Activated gamma-delta T cell (primary cell): ENCODE measurements at regions not wholly inside any gene's neighbourhood (a gene's known extent, or its start where the extent isn't known, plus 50 kb on each side); places are given as distances from the start of the nearest gene placed in this dataset.
"Not testable (repeated sequence)": the region's sequence is repeated elsewhere in the genome, so short reads cannot be mapped to it uniquely, and the experiment has no call there.

Experiments
- DNase-seq: peaks from one replicate; lab custom pipeline; 2025; lab: John Stamatoyannopoulos, UW

DNA sequence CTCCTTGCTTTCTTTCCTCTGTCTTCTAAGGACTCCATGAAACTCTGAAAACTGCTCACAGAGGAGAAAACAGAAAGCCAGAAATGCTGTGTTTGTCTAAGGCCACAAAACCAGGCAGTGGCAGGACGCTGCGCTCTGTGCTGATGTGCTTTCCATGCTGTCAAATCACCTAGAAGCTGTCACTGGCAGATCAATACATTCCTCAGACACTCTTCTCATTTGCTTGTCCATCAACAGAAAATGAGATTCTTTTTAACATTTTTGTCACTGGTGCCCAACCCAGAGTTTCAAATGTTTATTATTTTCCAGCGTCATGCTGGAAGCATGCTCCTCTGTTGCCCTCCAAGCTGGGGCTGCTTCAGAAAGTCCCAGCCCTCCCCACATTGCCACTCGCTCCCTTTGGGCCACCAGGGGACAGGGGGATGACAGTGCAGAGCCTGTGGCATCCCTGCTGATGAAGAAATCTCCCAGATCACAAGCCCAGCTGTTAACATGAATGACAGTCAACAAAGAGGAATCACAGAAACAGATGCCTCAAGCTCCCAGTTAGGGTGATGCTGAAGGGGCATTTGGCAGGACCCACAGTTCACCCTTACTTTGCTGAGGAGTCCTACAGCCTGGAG lies 117.5 kb upstream of the MEIS1 start:
- DNase-seq, result no peak

DNA sequence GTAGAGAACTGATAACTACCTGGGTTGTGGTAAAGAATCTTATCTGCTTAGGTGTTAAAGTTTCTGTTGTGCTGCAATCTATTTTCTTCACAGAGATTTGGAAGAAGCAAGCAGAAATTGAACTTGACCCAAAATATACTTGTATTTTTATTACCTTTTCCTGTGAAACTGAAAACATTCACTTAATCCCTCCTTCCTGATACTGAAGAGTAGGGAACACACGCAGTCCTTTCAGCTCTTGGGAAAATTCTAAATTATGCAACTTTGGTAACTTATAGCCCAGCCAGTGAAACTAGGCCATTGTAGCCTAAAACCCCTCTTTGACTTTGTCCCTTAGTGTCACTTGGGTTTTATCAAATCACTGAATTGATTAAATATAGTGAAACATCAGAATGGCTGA lies 128.4 kb upstream of the MEIS1 start:
- DNase-seq, result no peak

DNA sequence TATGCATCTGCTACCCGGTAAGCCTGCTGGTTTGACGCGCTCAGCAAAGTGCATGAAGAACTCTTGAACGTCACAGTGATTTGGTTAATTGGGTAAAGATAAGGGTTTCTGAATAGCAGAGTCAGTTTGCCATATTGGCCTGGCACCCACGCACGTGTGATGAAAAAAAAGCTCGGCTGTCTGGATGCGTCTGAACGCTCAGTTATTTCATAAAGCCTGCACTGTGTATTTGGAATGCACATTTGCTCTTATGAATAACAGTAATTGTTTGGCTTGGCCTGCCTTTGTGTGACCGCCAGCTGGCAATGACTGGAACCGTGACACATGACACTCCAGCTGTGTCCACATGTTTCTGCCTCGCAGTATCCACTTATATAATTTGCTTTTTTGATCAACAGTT lies 129.2 kb upstream of the MEIS1 start:
- no peak for DNase-seq

DNA sequence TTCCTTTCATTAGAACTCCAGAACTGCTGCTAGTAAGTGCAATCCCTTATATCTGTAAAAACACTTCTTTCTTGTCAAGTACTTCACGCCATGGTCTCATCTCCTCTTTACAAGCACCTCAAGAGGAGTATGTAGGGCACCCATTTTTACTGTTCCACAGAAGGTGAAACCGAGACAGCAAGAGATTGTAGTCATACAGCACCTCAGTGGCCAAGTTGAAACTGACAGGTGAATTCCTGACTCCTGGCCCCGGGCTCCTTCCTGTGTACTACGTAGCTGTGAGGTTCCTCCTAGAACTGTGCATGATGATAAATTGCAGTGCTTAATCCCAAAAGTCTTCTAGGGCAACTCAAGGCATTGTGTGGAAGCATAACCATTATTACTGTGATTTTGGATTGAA lies 131.5 kb upstream of the MEIS1 start:
- DNase-seq, result no peak

DNA sequence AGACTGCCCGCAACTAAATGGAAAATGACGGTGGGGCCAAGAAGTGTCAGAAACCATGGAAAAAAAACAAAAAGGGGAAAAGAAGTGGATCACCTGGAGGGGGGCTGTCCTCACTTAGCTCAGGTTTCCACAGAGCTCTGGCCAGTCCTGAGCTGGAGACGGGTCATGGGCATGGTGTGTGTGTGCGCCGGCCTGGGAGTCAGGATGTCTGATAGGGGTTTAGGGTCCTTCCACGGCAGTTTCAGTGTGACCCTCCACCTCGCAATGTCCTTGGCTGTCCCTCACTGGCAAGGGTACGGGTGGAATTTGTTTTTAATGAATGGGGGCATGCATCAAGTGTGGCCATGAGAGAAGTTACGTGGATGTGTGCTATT lies 133.2 kb upstream of the MEIS1 start:
- DNase-seq, result no peak

DNA sequence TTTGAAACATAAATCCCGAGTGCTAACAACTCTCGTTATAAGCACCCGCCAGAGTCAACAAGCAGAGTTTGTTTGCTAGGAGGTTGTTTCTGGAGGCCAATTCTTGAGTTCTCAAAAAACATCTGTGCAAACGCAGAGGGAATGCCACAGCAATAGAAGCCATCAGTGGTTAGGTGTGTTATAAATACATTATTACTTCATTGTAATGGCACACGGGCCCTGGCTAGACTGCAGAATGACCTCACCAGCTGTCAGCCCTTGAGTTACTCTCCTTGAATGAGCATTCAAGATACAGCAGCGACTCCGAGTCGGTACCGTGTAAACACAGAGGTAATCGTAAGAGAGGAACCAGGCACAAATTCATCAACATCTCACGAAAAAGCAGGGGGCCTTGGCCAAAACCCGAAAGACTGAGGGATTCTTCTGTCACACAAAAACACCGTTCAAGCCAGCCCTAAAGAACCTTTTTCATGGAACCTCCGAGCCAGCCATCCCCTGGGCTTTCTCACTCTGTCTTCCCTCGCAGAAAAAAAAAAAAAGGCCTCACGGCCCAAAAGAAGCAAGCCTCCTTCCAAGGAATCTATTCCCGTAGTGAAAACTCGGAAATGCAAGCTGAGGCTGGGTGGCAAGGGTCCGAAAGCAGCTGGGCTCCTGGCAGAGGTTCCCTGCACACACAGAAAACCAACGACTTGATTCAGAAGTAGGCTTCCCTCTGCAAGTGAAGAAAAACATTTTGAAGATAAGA lies 133.7 kb upstream of the MEIS1 start:
- no peak for DNase-seq

DNA sequence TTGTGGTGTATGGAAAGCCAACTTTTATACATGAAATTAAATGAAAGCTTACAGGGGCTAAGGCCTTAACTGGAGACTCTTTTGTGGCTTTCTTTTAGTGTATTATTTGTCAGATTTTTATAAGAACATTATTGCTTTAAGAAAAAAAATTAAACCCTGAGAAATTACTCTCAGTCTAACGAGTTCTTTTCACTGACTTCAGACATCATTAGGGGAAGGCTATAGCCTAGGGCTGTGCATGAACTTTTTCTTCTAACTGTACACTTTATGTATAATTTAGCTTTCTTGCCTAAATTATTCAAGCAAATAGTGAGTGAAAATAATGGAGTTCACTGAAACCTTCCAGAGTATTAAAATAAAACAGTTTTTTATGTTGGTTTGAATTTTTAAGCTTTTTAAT lies 151.1 kb upstream of the MEIS1 start:
- DNase-seq, result no peak

DNA sequence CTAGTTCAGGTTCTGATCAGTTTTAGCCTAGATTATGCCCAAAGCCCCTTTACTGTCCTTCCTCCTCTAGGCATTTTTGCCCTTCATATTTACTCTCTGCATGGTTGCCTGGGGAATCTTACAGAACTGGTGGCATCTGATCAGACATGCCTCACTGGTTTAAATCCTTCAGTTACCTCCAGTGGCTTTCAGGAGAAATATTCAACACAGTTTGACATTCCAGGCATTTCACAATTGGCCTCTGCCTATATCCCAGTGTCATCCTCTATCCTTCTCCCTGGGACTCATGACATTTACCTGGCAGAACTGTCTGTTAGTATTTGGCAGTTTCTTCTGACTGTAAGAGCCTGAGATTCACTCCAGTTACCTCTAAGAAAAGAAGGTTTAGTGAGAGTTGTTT lies 152.9 kb upstream of the MEIS1 start:
- DNase-seq, result no peak

DNA sequence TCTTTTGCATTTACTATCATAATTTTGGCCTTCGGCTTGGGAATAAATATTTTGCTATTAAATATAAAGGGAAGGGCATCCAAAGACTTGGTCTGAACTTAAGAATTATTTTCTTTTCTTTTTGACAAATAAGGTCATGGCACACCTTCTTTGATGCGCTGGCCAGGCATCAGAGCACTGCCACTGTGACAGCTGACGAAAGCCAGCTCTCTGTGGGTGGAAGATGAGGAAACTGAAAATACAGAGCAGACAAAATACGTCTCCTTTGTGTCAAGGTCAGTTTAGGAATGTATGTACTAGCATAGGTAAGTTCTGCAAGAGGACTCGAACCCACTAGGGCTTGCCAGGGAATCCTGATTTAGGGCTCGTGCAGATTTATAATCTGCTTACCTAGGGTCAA lies 155.9 kb upstream of the MEIS1 start:
- no peak for DNase-seq

DNA sequence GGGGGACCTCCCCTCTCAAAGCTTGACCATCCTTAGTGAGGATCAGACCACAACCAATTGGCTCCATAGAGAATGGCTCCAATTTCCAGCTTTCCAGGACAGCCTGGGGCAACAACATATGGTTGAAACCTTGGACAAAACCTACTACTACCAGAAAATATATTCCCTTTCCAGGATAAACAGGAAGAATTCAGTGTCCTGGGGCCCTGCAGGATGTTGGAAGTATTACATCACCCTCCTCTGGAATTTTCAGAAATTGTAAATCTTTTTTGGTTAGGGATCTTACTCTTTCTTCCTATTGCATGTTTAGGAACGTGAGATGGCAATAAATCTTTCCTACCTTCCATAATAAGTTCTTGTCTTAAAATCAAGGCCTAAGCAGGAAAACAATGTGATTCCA lies 158.9 kb upstream of the MEIS1 start:
- no peak for DNase-seq

DNA sequence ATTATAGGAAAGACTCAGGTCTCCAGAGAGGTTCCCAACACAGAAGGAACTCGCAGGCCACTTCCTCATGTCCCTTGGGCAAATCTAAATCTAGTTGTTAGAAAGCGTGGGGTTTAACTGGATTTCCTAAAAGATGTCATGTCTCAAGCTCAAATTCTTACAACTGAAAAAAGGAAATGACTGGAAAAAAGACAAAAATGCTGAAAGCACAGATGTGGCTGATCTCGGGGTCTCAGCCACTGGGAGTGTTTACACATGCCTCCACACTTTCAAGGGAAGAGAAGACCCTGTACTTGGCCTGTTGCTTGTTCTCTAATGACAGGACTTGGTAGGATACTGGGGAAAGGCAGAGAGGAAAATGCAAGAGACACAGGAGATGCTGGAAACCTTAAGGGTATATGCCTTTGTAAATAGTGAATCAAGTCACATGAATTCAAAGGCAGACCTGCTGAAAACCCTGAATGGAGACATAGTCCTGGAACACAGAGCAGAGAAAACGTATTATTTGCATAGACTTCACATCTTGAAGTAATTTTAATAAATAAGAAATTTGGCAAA lies 160.9 kb upstream of the MEIS1 start:
- DNase-seq, result no peak

DNA sequence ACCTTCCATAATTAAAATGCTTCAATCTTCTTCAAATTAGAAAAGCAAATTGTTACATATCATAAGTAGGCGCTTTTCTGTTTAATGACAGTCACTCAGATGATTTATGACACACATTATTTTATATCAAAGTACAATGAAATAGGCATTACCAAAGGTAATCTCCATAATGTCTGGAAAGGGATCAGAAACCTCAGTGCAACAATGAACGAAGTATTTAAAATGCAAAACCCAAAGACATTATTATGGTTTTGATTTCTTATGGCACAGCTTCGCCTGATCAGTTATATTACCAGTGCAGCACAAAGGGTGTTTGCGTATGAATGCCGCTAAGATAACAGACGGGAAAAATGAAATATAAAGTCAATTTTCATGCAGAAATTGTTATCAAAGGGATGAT lies 162.2 kb upstream of the MEIS1 start:
- DNase-seq, result no peak

DNA sequence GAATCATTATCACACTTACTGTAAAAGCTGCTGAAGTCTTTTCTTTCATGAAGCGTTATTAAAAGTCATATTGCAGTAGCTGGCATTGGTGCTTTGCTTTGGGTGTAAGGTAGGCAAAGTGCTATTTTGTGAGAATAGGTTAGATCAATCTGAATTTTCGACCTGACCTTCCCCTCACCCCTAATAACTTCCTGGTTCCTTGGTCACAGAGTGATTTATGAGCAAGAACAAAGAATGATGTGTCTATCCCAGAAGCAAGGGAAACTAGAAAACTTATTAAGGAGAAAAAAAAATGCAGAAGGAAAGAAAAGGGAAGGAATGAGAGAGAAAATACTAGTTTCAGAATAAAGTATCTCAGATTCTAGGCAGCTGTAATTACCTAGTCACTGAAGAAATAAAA lies 163.1 kb upstream of the MEIS1 start:
- DNase-seq, result no peak

DNA sequence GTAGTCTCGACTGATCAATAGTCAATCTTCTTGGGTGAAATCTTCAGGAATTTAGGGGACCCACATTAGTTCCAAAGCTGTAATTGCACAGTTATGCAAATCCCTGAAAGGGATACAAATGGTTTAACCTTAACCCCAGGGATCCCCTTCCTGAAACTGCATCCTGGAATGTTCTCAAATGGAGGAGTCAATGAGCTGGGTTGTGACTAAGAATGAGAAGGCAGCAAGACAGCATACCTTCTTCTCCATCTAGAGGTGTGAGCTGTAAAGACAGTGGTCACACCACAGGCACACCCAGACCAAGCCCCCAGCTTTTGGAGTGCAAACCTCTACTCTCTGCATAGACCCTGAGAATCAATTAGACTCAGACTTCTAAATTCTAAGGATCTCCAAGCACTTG lies 164.7 kb upstream of the MEIS1 start:
- DNase-seq, result no peak

DNA sequence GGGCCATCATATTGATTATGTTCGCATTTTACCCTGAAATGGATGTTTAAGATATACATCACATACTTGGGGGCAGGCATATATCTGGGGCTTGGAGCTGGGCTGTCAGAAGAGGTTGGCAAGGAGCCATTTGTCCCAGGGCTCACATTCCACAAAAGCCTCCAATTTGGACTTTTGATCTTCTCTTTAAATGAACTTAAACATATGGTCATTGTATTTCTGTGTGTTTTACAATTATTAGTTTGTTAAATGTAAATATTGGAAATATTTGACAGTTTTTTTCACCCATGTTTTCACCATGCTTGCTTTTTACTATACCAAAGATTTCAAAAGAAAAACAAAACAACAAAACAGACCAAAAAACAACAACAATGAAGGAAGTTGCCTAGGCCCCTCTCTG lies 165.8 kb upstream of the MEIS1 start:
- no peak for DNase-seq

DNA sequence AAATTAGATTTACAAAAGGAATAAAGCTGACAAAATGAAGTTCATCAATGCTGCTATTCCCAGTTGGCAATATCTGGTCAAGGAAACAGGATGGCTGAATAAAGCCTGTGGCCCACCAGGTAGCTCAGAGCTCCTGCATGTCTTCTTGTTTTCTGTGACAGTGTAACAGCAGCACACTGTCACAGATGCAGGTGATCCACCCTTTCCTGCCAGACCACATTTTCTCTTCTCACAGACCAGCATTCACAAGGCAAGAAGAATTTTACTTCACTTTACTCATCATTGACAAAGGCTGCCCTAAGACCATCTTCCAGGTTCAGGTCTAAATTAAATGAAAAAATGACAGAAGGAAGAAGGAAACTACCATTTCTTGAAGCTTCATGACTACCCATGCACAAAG lies 166.2 kb upstream of the MEIS1 start:
- no peak for DNase-seq

DNA sequence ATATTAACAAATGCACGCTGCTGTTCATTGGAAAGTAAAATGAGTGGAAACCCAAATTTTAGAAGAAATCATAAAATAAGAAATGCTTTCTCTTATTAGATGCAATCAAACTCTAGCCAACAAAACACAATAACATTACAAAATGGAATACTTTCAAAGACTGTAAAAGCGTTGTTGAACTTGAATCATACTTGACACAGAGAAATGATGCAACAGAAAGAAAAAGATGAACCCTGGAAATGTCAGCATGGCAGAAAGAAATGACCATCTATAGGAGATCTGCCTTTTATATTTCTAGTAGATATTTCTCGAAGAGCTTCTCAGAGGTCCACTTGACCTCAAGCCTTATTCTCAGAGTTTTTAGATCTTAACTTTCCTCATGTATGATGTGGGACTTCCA lies 170.6 kb upstream of the MEIS1 start:
- no peak for DNase-seq

DNA sequence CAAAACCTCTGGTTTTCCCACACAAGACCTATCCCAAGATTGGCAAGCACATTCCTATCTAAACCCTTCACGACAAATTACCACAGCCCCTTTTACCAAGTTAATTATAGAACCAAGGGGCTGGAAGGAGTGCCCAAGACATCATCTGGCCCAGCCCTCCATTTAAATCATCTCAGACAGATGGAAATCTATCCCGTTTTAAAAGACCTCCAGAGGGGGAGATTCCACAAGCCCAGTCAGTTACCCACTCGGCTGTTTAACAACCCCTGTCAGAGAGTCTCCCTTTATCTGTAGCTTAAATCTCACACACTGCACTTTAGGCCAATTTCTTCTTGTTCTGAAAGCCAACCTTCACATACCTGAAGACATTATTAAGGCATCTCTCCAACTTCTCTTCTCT lies 179.1 kb upstream of the MEIS1 start:
- DNase-seq, result no peak

DNA sequence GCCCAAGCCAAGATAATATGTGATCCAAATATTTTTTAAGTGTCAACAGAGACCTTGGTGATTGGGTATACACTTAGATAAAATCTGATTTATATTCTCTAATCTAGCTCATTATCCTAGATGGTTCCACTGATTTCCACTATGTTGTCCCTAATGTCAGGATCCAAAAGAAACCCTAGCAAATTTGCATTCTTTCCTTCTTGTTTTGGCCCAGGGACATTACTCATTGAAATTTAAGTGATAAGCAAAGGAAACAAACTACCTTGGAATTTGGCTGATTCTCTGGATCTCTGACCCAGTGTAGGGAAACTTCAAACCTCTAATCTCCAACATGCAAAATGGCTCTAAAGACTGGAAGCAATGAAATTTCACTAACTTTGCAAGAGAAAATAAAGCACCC lies 179.8 kb upstream of the MEIS1 start:
- DNase-seq, result no peak

DNA sequence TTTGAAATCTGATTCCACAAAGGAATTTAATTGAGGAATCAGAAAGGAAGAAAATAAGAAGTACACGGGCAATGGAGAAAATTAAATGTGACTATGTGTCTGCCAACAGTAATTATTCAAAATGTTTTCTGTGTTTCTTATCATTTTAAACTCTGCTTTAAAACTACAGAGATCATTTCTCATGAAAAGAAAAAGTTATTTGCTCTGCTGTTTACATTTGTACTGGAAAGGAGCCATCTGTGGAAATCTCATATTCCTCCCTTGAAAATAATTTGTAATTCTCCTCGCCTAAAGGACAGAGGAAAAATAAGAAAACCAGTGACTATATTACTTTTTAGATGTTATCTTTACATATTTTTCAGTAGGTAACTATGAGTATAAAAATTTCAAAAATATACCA lies 181.9 kb upstream of the MEIS1 start:
- no peak for DNase-seq

DNA sequence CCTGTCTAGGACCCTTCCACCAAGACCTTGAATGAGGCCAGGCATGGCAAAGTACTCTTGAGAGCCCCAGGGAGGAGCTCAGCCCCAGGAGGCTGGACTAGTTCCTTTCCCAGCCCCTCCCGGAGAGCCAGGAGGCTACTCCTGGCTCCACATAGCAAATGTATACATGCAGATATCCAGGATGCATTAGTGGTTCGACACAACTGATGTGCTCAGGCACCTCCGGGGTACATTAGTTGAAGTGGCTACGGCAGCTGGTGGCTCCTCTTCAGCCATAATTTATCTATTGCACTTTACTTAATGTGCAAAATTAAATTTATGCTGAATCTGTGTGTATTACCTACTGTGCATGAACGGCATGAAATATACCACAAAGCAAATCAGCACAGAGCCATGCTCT lies 182.8 kb upstream of the MEIS1 start:
- DNase-seq, result no peak

DNA sequence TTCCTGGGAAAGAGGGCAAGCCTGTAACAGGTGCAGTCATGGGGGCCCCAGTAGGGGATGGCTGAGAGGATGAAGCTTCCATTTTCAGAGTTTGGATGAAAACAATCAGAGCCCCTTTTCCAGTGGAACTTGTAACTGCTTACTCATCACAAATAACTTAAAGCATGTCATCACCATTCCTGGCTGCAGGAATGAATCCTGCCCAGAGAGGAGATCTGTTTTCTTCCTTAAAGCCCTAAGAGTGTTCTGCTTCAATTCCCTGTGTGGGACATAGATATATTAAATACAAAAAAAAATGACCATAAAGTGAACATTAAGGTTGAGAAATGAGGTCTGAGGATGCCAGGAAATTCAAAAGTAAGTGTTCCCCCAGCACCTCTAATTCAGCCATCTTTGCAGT lies 183.4 kb upstream of the MEIS1 start:
- no peak for DNase-seq

DNA sequence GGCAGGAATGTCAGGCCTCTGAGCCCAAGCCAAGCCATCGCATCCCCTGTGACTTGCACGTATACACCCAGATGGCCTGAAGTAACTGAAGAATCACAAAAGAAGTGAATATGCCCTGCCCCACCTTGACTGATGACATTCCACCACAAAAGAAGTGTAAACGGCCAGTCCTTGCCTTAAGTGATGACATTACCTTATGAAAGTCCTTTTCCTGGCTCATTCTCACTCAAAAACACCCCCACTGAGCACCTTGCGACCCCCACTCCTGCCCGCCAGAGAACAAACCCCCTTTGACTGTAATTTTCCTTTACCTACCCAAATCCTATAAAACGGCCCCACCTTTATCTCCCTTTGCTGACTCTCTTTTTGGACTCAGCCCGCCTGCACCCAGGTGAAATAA lies 185.8 kb upstream of the MEIS1 start:
- not testable (repeated sequence) for DNase-seq

DNA sequence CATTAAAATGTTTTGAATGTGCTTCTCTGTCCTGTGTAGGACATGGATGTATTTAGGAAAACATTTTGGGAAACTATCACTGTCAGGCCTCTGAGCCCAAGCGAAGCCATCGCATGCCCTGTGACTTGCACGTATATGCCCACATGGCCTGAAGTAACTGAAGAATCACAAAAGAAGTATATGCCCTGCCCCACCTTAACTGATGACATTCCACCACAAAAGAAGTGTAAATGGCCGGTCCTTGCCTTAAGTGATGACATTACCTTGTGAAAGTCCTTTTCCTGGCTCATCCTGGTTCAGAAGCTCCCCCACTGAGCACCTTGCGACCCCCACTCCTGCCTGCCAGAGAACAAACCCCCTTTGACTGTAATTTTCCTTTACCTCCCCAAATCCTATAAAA lies 191.1 kb upstream of the MEIS1 start:
- not testable (repeated sequence) for DNase-seq
